Neural crest cell (in vitro differentiated cells): ENCODE measurements at regions not wholly inside any gene's neighbourhood (a gene's known extent, or its start where the extent isn't known, plus 50 kb on each side); places are given as distances from the start of the nearest gene placed in this dataset.
A peak's percentile ranks its signal among the peaks of the same experiment; 100 is the strongest.
"Not testable (repeated sequence)": the region's sequence is repeated elsewhere in the genome, so short reads cannot be mapped to it uniquely, and the experiment has no call there.

Source experiments
- DNase-seq: peaks from one replicate; pipeline ENCODE4 v3.0.0; 2021; ENCODE audit warnings: low read depth, mixed read lengths, low spot score
- H3K27ac Mint-ChIP-seq: one replicate; pipeline ENCODE4 v1.8.0; 2021; ENCODE audit warnings: mild to moderate bottlenecking, mixed read lengths; ENCODE audit not compliant: unreplicated experiment
- H3K27me3 Mint-ChIP-seq: 2 replicates; pipeline ENCODE4 v1.8.0; 2021; ENCODE audit warnings: low read depth, mild to moderate bottlenecking, mixed read lengths
- H3K36me3 Mint-ChIP-seq: 2 replicates; pipeline ENCODE4 v1.8.0; 2021; ENCODE audit warnings: low read depth, mild to moderate bottlenecking, mixed read lengths
- H3K4me1 Mint-ChIP-seq: 2 replicates; pipeline ENCODE4 v1.8.0; 2021; ENCODE audit warnings: mixed read lengths
- H3K4me3 Mint-ChIP-seq: one replicate; pipeline ENCODE4 v1.8.0; 2021; ENCODE audit warnings: mild to moderate bottlenecking, mixed read lengths
- H3K9me3 Mint-ChIP-seq: 2 replicates; pipeline ENCODE4 v1.8.0; 2021; ENCODE audit warnings: mixed read lengths
- CTCF ChIP-seq: fragments of 200-600 bp; sonication (generic); conservative IDR thresholded peaks from 2 replicates; pipeline ENCODE4 v1.5.0; 2021; ENCODE audit warnings: antibody characterized with exemption, mild to moderate bottlenecking

DNA sequence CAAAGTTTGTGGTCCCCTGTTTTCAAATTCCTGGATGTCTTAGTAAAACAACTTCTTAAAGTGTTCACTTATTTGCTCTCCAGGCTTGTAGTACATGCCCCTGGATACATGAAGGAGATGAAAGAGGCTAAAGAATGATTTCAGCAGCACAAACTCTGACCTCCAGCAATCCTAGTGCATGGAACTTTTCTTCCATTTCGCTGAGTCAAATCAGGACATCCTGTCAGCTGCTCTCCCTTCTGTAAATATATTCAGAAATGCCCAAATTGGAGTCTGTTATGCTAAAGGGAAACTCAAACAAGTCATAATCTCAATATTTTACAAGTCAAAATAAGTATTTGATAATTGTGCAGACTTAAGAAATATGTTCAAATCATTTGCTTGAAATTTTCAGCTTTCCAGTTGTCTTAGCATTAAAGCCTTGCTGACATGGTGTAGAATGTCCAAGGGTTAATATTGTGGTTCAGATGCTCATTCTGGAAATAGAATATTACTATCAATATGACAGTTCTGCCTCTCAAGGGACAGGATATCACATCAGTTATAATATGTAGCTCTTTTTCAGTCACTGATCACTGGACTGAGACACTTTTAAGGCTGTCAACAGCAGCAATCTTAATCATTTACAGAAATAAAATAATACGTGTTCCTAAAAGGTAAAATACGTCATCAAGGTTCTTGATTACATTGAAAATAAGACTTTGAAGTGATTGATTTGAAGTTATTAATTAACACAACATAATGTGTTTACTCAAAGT is 1157.3 kb downstream of the PLA2G4A start:
- Mint-ChIP-seq H3K4me1 (peaks cover 10% of the 10 kb centered on the region), H3K27me3 (no peaks in the 10 kb centered on the region), H3K4me3 (no peak overlapping the region), H3K36me3 (no peaks in the 10 kb centered on the region), H3K27ac (peak overlapping the region; percentile 1), H3K9me3 (no peaks in the 10 kb centered on the region)
- no peak for TF ChIP-seq CTCF
- no peak for DNase-seq

DNA sequence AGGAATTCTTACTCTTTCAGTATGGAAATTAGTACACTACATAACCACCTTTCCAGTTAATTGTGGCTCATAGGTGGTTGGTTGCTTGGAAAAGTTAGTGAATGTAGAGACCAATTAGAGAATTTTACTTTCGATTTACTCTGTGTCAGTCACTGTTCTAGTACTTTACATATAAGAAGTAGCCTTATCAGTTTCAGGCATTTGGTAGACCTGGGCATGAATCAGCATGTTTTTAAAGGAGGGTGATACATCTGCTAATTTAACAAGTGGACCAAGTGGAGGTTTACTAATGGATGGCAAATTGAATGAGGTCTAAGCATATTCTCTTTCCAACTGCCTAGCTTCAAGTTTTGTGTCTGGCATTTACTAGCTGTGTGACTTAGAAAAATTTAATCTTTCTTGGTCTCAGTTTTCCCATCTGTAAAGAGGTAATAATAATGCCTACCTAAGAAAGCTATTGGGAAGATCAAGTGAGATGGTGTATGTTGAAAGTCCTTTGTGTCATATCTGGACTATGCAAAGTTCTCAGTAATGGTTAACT is 1158.6 kb downstream of the PLA2G4A start:
- peaks cover 12% of the 10 kb centered on the region for H3K4me1 Mint-ChIP-seq
- H3K27ac Mint-ChIP-seq, result no peak overlapping the region

GRCh38 chr1:187991944-187992343 is 1163.2 kb downstream of the PLA2G4A start:
- H3K4me3 Mint-ChIP-seq, result no peak overlapping the region

More for the DNA sequence above, 1158.6 kb downstream of the PLA2G4A start:
- no peak for TF ChIP-seq CTCF
- Mint-ChIP-seq H3K9me3 (no peaks in the 10 kb centered on the region), H3K36me3 (no peaks in the 10 kb centered on the region), H3K27me3 (no peaks in the 10 kb centered on the region), H3K4me3 (no peak overlapping the region)
- DNase-seq, result no peak

GRCh38 chr1:187996780-187997179 is 1168.0 kb downstream of the PLA2G4A start:
- Mint-ChIP-seq H3K4me3 (no peak overlapping the region), H3K4me1 (peaks cover 4% of the 10 kb centered on the region), H3K36me3 (no peaks in the 10 kb centered on the region), H3K9me3 (no peaks in the 10 kb centered on the region), H3K27ac (no peak overlapping the region), H3K27me3 (no peaks in the 10 kb centered on the region)
- no peak for DNase-seq
- TF ChIP-seq CTCF, result no peak

More at GRCh38 chr1:187991944-187992343, 1163.2 kb downstream of the PLA2G4A start:
- no peaks in the 10 kb centered on the region for H3K36me3 Mint-ChIP-seq
- no peak overlapping the region for H3K27ac Mint-ChIP-seq
- TF ChIP-seq CTCF, result no peak
- H3K9me3 Mint-ChIP-seq, result no peaks in the 10 kb centered on the region
- DNase-seq, result no peak
- H3K27me3 Mint-ChIP-seq, result no peaks in the 10 kb centered on the region
- H3K4me1 Mint-ChIP-seq, result peaks cover 4% of the 10 kb centered on the region

GRCh38 chr1:187999973-188000372 is 1171.2 kb downstream of the PLA2G4A start:
- H3K36me3 Mint-ChIP-seq, result peaks cover 4% of the 10 kb centered on the region
- TF ChIP-seq CTCF, result no peak
- no peak for DNase-seq
- no peak overlapping the region for H3K27ac Mint-ChIP-seq
- H3K27me3 Mint-ChIP-seq, result no peaks in the 10 kb centered on the region
- H3K4me3 Mint-ChIP-seq, result no peak overlapping the region
- H3K9me3 Mint-ChIP-seq, result peaks cover 7% of the 10 kb centered on the region
- no peaks in the 10 kb centered on the region for H3K4me1 Mint-ChIP-seq

- H3K9me3 Mint-ChIP-seq, H3K36me3 Mint-ChIP-seq: not testable (repeated sequence)
Observed at GRCh38 chr1:188003687-188004086, 1174.9 kb downstream of the PLA2G4A start.

More at GRCh38 chr1:188003687-188004086, 1174.9 kb downstream of the PLA2G4A start:
- H3K27me3 Mint-ChIP-seq, H3K4me1 Mint-ChIP-seq, H3K27ac Mint-ChIP-seq, H3K4me3 Mint-ChIP-seq, DNase-seq: not testable (repeated sequence)
